NOMO-1 treated with dmso at 0.1 percent for 144 hours (cell line): ENCODE measurements at regions not wholly inside any gene's neighbourhood (a gene's known extent, or its start where the extent isn't known, plus 50 kb on each side); places are given as distances from the start of the nearest gene placed in this dataset.

Experiments used
- DNase-seq: peaks from one replicate; lab custom pipeline; 2025; ENCODE audit not compliant: unreplicated experiment; lab: John Stamatoyannopoulos, UW

GRCh38 chr18:57918601-57919000, 115.5 kb upstream of the ATP8B1 start:
- DNase-seq: no peak

- DNase-seq: no peak
These were observed 113.6 kb upstream of the ATP8B1 start for GRCh38 chr18:57916684-57917083.

DNA sequence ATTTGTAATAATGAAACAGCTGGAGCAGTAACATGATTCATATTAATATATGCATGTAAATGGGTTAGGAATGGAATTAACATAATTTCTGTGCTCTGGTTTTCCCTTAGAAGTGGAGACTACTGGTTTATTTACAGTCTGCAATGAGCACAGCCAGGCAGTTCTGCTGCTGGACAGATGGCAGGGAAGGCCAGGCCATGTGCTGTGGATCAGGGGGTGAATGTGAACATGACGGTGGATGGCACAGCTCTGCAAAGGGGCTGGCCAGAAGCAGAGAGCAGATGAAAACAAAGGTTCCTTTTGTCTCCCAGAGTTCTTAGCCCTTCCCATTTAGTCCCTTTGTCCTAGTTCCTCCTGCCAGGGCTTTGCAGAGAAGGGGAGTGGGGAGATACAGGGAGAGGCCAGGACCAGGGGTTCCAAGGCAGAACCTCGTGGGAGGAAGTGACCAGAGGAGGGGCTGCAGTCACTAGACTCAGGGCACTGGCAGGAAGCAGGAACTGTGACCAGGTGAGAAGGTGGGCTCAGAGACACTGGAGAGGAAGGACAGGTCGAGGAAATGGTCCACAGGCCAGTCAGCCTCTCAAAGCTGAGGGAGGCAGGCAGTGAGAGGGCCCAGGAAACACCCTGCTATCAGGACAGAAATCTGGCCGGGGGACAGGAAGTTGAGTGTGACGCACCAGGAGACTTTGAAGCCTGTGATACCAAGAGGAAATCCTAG, 112.9 kb upstream of the ATP8B1 start:
- no peak for DNase-seq

DNA sequence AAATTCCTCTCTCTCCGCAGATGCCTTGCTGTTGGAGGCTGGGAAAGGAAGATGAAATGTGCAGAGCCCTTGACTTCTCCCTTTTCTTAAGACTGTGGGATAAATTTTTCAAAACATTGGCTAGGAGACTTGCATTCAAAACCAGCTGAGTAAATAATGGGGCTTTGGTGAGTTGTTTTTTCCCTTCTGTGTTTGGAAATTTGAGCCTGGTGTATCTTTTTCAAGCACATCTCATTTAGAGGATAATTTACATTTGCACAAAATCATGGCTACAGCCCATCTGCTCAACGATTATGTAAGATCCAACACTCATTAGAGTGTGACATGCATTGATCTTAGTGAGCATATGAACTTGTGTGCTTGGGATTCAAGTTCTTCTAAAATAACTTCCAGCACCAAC, 112.1 kb upstream of the ATP8B1 start:
- DNase-seq: no peak

DNA sequence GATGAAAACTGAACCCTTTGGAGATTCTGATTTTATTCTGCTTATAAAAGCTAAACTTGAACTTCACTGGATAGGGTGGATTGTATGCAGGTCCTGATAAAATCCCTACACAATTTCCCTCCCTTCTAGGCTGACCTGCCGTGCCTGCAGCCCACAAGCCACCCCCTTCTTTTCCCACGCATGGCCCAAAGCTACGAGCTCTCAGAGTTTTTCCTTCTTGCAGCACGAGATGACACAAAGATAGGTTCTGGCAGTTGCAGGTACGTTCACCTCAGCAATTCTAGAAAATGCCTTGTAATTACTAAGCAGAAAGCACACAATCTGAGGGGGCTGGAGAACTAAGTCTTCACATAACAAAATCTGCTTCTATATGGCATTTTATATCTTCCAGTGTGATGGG, 110.6 kb upstream of the ATP8B1 start:
- DNase-seq: no peak

- no peak for DNase-seq
These were observed 107.7 kb upstream of the ATP8B1 start for GRCh38 chr18:57910817-57911216.

- no peak for DNase-seq
These were observed 107.0 kb upstream of the ATP8B1 start for GRCh38 chr18:57910134-57910533.

DNA sequence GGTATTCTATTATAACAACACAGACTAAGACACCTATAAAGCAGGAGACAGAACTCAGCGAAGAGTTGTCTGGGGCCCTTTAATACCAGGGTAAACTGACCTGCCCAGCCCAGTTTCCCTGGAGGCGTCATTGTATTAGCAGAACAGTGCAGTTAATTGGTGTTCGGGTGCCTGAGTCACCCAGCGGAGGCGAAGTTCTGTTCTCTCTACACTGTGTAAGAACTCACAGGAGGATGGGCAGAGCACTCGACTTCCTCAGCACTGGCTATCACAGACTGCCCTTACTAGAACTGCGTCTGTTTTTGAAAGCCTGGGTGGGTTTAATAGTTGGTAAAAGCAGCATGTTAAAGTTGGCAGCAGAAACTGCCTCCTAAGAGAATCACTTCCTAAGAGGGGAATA, 106.5 kb upstream of the ATP8B1 start:
- DNase-seq: no peak

GRCh38 chr18:57908092-57908491, 105.0 kb upstream of the ATP8B1 start:
- no peak for DNase-seq

- no peak for DNase-seq
These were observed 104.4 kb upstream of the ATP8B1 start for GRCh38 chr18:57907550-57907949.

- DNase-seq: no peak
These were observed 103.7 kb upstream of the ATP8B1 start for GRCh38 chr18:57906852-57907251.

- DNase-seq: no peak
These were observed 101.4 kb upstream of the ATP8B1 start for GRCh38 chr18:57904535-57904934.

- no peak for DNase-seq
These were observed 99.6 kb upstream of the ATP8B1 start for GRCh38 chr18:57902721-57903120.

GRCh38 chr18:57901825-57902589, 98.9 kb upstream of the ATP8B1 start:
- DNase-seq: no peak

- no peak for DNase-seq
These were observed 97.9 kb upstream of the ATP8B1 start for GRCh38 chr18:57900906-57901435.

DNA sequence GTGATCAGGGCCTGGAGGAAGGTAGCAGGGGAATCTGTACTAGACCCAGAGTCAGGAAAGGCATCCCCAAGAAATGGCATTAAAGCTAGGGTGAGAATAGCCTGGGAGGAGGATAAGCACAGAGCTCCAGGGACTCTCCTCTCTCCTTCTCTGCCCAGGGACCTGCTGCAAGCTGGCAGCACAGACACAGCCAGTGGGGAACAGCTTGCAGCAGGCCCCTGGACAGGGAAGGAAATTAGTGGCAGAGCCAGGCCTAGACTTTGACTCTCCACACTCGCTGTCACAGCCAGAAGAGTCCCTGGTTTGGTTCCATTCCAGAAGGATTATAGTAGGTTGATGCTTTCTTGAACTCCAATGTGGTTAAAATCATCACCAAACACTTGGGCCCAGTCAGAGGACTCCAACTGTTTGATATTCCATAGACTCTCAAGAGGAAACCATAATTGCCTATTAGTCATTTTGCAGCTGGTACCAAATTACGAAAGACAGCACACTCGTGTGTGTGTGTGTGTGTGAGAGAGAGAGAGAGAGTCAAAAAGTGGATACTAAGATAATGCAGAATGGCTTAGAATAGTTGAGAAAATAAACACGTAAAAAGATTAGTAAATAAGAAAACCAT, 95.5 kb upstream of the ATP8B1 start:
- peak; percentile 74 for DNase-seq

DNA sequence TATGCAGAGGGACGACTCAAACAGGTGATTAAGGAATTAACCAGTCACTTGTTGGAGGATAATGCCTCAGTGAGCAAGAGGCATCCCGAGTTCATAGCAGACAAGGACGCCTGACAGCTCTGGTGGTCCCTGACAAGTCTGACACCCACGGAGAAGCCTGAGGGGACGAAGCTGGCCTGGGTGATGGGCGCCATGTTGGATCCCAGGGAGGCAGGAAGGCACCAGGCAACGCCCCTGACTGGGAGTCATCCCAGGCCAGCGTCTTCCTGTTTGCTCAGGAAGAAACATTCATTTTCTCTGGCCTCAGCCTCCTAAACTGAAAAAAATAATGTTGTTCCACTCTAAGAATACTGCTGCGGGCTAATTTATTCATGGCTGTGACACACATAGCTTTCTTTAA, 92.1 kb upstream of the ATP8B1 start:
- no peak for DNase-seq

GRCh38 chr18:57891707-57892391, 88.7 kb upstream of the ATP8B1 start:
- DNase-seq: no peak

DNA sequence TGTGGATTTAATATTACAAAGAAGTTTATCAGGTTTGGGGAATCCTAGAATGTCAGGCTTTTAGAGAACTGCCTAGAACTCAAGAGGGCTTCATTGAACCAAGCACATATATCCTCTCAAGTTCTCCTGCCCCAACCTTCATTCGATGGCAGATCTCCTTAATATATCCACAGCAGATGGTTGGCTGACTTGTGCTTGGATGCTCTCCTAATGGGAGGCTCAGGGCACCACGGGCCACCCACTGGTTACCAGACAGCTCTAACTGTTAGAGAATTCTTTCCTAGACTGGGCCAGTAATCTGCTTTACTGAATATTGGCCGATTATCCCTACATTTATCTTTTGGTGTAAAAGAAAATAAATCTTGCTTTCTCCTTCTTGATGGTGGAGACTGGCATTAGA, 87.2 kb upstream of the ATP8B1 start:
- no peak for DNase-seq

GRCh38 chr18:57889841-57890240, 86.7 kb upstream of the ATP8B1 start:
- no peak for DNase-seq
